AG04449 (cell line): ENCODE measurements at regions not wholly inside any gene's neighbourhood (a gene's known extent, or its start where the extent isn't known, plus 50 kb on each side); places are given as distances from the start of the nearest gene placed in this dataset.

Source experiments
- CTCF ChIA-PET: fragments of 350-600 bp; formaldehyde crosslinking; extraction: SDS; loops from one replicate; lab custom pipeline; 2021; ENCODE audit warnings: antibody characterized with exemption; lab: Yijun Ruan, JAX
- POLR2A ChIA-PET: fragments of 400-600, 350-600 bp; formaldehyde crosslinking; extraction: SDS; loops from one replicate; lab custom pipeline; 2020; ENCODE audit warnings: antibody characterized with exemption, inconsistent platforms; lab: Yijun Ruan, JAX
- DNase-seq: peaks from one replicate; pipeline ENCODE4 v3.0.0-alpha.2; 2010; ENCODE audit warnings: low read depth, low spot score
- H3K4me3 ChIP-seq: 2 replicates; pipeline ENCODE4 v1.5.1; 2011; ENCODE audit warnings: low read depth, mild to moderate bottlenecking, control low read depth, low read length
- CTCF ChIP-seq: IDR thresholded peaks from one replicate; pipeline ENCODE4 v1.5.1; 2011; ENCODE audit warnings: mild to moderate bottlenecking, moderate library complexity, low read length, control low read depth, inconsistent platforms; ENCODE audit not compliant: insufficient read depth; ENCODE audit errors: missing control alignments

- no peak for TF ChIP-seq CTCF
- no peak for DNase-seq
- CTCF ChIA-PET = no interaction called here
- H3K4me3 ChIP-seq = no peak overlapping the region
- POLR2A ChIA-PET = no interaction called here
Observed at GRCh38 chr4:129645461-129645860, 549.5 kb downstream of the C4orf33 start.

DNA sequence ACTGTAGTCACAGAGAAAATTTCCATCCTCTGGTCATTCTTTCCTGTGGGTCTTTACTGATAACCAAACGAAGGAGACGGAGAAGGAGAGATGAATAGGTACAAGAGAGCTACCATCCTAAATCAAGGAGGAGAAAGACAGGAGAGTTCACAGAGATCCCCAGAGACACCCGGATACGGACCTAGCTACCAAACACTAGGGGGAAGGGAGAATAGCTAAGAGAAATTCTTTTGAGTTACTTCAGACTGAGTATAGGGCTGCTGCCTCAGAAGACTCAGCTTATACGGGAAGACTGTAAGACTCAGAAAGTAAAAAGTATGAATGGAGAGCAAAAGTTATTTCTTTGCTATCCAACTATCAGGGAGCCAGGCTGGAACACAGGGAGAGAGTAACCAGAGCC lies 572.1 kb downstream of the C4orf33 start:
- H3K4me3 ChIP-seq = no peak overlapping the region
- POLR2A ChIA-PET = no interaction called here
- no peak for TF ChIP-seq CTCF
- CTCF ChIA-PET = no interaction called here
- no peak for DNase-seq

- ChIA-PET POLR2A (no interaction called here), CTCF (no interaction called here)
- no peak overlapping the region for H3K4me3 ChIP-seq
- TF ChIP-seq CTCF = no peak
- DNase-seq = no peak
Observed at GRCh38 chr4:129672941-129673340, 577.0 kb downstream of the C4orf33 start.

- CTCF ChIA-PET = no interaction called here
- no peak overlapping the region for H3K4me3 ChIP-seq
- POLR2A ChIA-PET = no interaction called here
- TF ChIP-seq CTCF = no peak
- no peak for DNase-seq
Observed at GRCh38 chr4:129675036-129675435, 579.1 kb downstream of the C4orf33 start.

- ChIA-PET POLR2A (no interaction called here), CTCF (no interaction called here)
- DNase-seq = no peak
- TF ChIP-seq CTCF = no peak
- H3K4me3 ChIP-seq = no peak overlapping the region
Observed at GRCh38 chr4:129676934-129677333, 581.0 kb downstream of the C4orf33 start.

DNA sequence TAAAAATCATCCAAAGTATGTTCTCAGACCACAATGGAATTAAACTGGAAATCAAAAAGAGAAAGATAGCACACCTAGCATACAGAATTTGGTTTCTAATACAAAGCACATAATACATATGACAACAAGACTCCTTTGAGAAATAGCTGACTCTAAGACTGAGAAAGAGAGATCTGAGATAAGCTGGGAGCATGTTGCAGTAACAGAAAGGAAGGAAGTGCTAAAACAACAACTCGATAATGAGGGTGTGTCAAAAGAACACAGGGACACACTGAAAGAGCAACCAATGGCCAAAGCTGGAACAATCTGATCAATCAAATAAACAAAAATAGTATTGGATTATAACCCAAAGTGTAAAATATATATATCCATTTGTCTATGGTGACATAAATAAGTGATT lies 586.6 kb downstream of the C4orf33 start:
- CTCF ChIA-PET = no interaction called here
- H3K4me3 ChIP-seq = no peak overlapping the region
- POLR2A ChIA-PET = no interaction called here
- DNase-seq = no peak
- no peak for TF ChIP-seq CTCF

DNA sequence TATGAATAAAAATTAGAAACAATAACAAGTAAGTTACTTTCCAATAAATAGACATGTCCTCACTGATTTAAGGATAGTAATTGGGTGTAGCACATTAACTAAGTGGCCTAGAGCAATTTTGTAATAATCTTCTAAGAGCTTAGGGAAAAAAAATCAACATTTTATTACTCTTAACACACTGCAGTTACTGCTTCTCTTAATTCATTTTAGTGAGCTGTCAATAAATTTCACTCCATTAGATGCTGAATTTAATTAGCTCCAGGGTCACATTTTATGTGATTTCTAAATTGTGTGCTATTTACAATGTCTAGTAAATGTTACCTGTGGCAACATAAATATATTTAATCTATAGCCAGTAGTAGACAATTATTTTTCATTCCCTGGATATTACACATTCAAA lies 612.0 kb downstream of the C4orf33 start:
- POLR2A ChIA-PET = no interaction called here
- CTCF ChIA-PET = no interaction called here
- no peak for DNase-seq

More for the DNA sequence above, 612.0 kb downstream of the C4orf33 start:
- no peak for TF ChIP-seq CTCF
- H3K4me3 ChIP-seq = no peak overlapping the region
